Neuron (in vitro differentiated cells): ENCODE measurements at regions not wholly inside any gene's neighbourhood (a gene's known extent, or its start where the extent isn't known, plus 50 kb on each side); places are given as distances from the start of the nearest gene placed in this dataset.

ENCODE experiments used
- H2AFZ ChIP-seq: one replicate; pipeline ENCODE4 v1.6.1; 2013; ENCODE audit warnings: low read depth, mild to moderate bottlenecking, inconsistent platforms, low read length, moderate library complexity
- H3K27me3 ChIP-seq: one replicate; pipeline ENCODE4 v1.6.1; 2013; ENCODE audit warnings: low read length; ENCODE audit not compliant: insufficient read depth
- H3K36me3 ChIP-seq: one replicate; pipeline ENCODE4 v1.6.1; 2013; ENCODE audit warnings: low read length; ENCODE audit not compliant: insufficient read depth
- H3K4me1 ChIP-seq: one replicate; pipeline ENCODE4 v1.6.1; 2013; ENCODE audit warnings: low read length; ENCODE audit not compliant: insufficient read depth
- H3K4me3 ChIP-seq: 2 replicates; pipeline ENCODE4 v1.5.1; 2013; ENCODE audit warnings: mild to moderate bottlenecking, low read length, moderate library complexity
- H3K9me3 ChIP-seq: one replicate; pipeline ENCODE4 v1.6.1; 2013; ENCODE audit warnings: low read length

GRCh38 chr6:6906570-6907213 lies 201.1 kb upstream of the RREB1 start:
- Histone ChIP-seq H3K36me3 (no peaks in the 10 kb centered on the region), H3K27me3 (peaks cover 3% of the 10 kb centered on the region), H3K4me3 (no peak overlapping the region), H2AFZ (no peak overlapping the region), H3K4me1 (no peaks in the 10 kb centered on the region), H3K9me3 (no peaks in the 10 kb centered on the region)

DNA sequence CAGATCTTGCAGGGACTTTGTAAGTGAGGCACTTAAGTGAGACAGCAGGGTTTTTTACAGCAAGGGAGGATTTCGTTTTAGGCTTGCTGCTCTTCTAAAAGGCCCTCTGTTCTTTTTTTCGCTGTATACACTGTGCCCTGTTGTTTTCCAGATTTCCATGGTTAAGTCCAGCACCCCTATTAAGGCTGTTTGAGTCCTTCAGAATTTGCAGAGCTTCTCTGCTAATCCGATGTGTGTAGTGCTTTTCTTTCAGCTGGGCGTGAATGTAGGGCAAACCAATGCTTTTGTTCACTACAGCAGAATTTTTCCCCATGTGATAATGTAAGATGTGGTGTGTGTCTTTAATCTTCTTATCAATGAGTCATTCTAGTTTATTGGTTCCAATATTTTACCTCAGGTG lies 200.5 kb upstream of the RREB1 start:
- H3K4me1 ChIP-seq: no peaks in the 10 kb centered on the region
- no peaks in the 10 kb centered on the region for H3K36me3 ChIP-seq
- H3K27me3 ChIP-seq: peaks cover 3% of the 10 kb centered on the region
- H2AFZ ChIP-seq: no peak overlapping the region
- H3K9me3 ChIP-seq: no peaks in the 10 kb centered on the region
- H3K4me3 ChIP-seq: no peak overlapping the region

DNA sequence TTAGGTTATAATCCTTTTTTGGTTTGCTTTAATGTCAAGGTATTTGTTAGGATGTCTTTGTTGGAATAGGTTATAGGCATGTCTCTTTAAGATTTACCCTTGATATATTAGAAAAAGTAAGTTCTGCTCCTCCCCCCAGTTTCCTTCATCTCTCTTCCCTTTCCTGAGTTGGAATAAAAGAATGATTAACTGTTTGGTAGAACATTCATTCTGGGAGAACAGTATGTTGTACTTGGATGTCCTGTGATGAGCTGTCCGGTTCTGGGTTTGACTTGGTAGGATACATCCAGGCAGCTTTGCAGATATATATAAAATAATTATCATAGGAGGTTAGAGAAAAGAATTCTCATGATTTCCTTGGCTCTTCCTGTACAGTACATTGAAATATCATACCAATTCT lies 199.6 kb upstream of the RREB1 start:
- no peak overlapping the region for H2AFZ ChIP-seq
- H3K4me1 ChIP-seq: no peaks in the 10 kb centered on the region
- H3K27me3 ChIP-seq: peaks cover 3% of the 10 kb centered on the region
- no peak overlapping the region for H3K4me3 ChIP-seq
- H3K9me3 ChIP-seq: no peaks in the 10 kb centered on the region
- H3K36me3 ChIP-seq: no peaks in the 10 kb centered on the region

DNA sequence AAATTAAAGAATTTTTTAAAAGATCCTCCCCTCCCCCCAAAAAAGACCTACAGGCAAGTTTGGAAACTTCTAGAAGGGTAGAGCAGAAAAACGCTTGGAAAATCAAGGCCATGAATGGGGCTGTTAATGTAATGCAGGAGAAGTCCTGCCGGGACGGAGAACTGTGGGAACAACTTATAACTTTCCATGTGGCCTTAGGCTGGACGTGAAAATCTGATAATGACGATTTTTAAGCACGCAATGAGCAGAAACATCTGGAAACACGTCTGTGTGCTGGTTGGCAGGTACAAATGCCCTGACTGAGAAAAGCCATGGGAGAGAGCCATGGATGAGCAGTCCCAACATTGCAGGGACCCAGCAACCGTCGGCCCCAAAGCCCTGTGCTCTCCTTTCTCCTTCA lies 198.7 kb upstream of the RREB1 start:
- Histone ChIP-seq H2AFZ (no peak overlapping the region), H3K4me1 (no peaks in the 10 kb centered on the region), H3K9me3 (no peaks in the 10 kb centered on the region), H3K36me3 (no peaks in the 10 kb centered on the region), H3K27me3 (peaks cover 3% of the 10 kb centered on the region), H3K4me3 (no peak overlapping the region)

- Histone ChIP-seq H3K36me3 (no peaks in the 10 kb centered on the region), H3K4me3 (no peak overlapping the region), H2AFZ (no peak overlapping the region), H3K4me1 (no peaks in the 10 kb centered on the region), H3K27me3 (peaks cover 3% of the 10 kb centered on the region), H3K9me3 (no peaks in the 10 kb centered on the region)
Measured at GRCh38 chr6:6910734-6911295, 196.9 kb upstream of the RREB1 start.

- Histone ChIP-seq H3K27me3 (peaks cover 3% of the 10 kb centered on the region), H3K4me3 (no peak overlapping the region), H3K36me3 (no peaks in the 10 kb centered on the region), H3K9me3 (no peaks in the 10 kb centered on the region), H3K4me1 (no peaks in the 10 kb centered on the region), H2AFZ (no peak overlapping the region)
Measured at GRCh38 chr6:6911391-6911790, 196.4 kb upstream of the RREB1 start.

- no peaks in the 10 kb centered on the region for H3K36me3 ChIP-seq
Measured at GRCh38 chr6:6912817-6913744, 194.7 kb upstream of the RREB1 start.

GRCh38 chr6:6915219-6915618 lies 192.5 kb upstream of the RREB1 start:
- Histone ChIP-seq H3K4me1 (no peaks in the 10 kb centered on the region), H3K4me3 (no peak overlapping the region), H3K27me3 (peaks cover 3% of the 10 kb centered on the region), H3K36me3 (no peaks in the 10 kb centered on the region), H3K9me3 (no peaks in the 10 kb centered on the region), H2AFZ (no peak overlapping the region)

More at GRCh38 chr6:6912817-6913744, 194.7 kb upstream of the RREB1 start:
- Histone ChIP-seq H3K9me3 (no peaks in the 10 kb centered on the region), H3K4me1 (no peaks in the 10 kb centered on the region), H2AFZ (no peak overlapping the region), H3K27me3 (peaks cover 3% of the 10 kb centered on the region), H3K4me3 (no peak overlapping the region)

GRCh38 chr6:6915813-6916547 lies 191.8 kb upstream of the RREB1 start:
- H2AFZ ChIP-seq: no peak overlapping the region
- peaks cover 3% of the 10 kb centered on the region for H3K27me3 ChIP-seq
- H3K4me3 ChIP-seq: no peak overlapping the region
- no peaks in the 10 kb centered on the region for H3K4me1 ChIP-seq
- no peaks in the 10 kb centered on the region for H3K9me3 ChIP-seq
- H3K36me3 ChIP-seq: no peaks in the 10 kb centered on the region

DNA sequence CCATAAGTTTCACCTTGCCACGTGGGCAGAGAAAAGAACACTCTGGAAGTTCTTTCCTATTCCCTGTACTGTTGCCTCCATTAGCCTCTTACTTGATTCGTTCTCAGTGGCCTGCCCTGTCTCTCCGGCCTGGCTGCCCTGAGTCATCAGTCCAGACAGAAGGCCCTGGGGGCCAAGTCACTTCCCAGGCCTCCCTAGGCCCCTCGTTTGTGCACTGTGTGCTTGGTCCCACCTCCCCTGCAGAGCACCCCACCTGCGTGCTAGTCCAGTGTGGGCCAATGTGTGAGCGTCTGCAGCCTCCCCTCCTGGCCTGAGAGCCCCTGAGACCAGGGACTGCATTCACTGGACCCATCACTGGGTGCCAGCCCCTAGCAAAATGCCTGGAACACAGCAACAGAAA lies 191.2 kb upstream of the RREB1 start:
- Histone ChIP-seq H2AFZ (no peak overlapping the region), H3K9me3 (no peaks in the 10 kb centered on the region), H3K4me1 (no peaks in the 10 kb centered on the region), H3K4me3 (no peak overlapping the region), H3K27me3 (peaks cover 2% of the 10 kb centered on the region), H3K36me3 (no peaks in the 10 kb centered on the region)

- no peak overlapping the region for H3K4me3 ChIP-seq
Measured at GRCh38 chr6:6918216-6918983, 189.4 kb upstream of the RREB1 start.

GRCh38 chr6:6919173-6919572 lies 188.6 kb upstream of the RREB1 start:
- Histone ChIP-seq H2AFZ (no peak overlapping the region), H3K27me3 (no peaks in the 10 kb centered on the region), H3K36me3 (no peaks in the 10 kb centered on the region), H3K9me3 (no peaks in the 10 kb centered on the region), H3K4me1 (no peaks in the 10 kb centered on the region), H3K4me3 (no peak overlapping the region)

More at GRCh38 chr6:6918216-6918983, 189.4 kb upstream of the RREB1 start:
- Histone ChIP-seq H2AFZ (no peak overlapping the region), H3K4me1 (no peaks in the 10 kb centered on the region), H3K27me3 (no peaks in the 10 kb centered on the region), H3K9me3 (no peaks in the 10 kb centered on the region), H3K36me3 (no peaks in the 10 kb centered on the region)
